ENCODE measurements at regions not wholly inside any gene's neighbourhood (a gene's known extent, or its start where the extent isn't known, plus 50 kb on each side); places are given as distances from the start of the nearest gene placed in this dataset.
"Not testable (repeated sequence)": the region's sequence is repeated elsewhere in the genome, so short reads cannot be mapped to it uniquely, and the experiment has no call there.

DNA sequence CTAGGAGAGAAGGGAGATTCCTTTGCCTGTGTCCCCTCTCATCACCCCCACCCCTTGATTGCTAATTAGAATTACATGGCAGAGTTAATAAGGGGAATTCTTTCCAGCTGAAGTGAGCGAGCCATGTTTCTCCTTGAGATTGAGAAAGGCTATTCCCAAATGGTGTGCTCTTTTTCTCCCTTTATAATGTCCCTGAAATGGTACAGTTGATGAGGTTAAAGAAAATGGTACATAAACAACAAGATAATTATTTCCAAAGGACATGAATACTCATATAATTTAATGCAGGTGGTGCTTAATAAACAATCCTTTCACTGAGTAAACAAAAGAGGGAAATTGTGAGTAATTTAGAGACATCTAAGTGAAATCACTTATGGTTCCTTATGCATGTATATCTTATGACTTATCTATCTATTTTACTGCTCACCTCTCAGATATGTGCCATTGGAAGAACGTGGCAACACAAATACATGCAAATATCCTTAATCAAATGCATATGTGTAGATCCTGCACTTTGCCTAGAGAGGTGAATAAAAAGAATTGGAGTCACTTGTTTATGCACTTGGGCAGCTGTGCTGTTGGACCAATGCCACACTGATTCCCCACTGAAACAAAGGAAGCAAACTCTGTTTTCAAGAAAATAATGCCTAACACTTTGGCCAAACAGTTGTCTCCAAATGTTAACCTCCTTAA is 106.6 kb upstream of the WDR44 start:
- H3K4me3 ChIP-seq (ENCODE audit: low read length) = no peak overlapping the region
- no peak overlapping the region for H3K27ac Mint-ChIP-seq

DNA sequence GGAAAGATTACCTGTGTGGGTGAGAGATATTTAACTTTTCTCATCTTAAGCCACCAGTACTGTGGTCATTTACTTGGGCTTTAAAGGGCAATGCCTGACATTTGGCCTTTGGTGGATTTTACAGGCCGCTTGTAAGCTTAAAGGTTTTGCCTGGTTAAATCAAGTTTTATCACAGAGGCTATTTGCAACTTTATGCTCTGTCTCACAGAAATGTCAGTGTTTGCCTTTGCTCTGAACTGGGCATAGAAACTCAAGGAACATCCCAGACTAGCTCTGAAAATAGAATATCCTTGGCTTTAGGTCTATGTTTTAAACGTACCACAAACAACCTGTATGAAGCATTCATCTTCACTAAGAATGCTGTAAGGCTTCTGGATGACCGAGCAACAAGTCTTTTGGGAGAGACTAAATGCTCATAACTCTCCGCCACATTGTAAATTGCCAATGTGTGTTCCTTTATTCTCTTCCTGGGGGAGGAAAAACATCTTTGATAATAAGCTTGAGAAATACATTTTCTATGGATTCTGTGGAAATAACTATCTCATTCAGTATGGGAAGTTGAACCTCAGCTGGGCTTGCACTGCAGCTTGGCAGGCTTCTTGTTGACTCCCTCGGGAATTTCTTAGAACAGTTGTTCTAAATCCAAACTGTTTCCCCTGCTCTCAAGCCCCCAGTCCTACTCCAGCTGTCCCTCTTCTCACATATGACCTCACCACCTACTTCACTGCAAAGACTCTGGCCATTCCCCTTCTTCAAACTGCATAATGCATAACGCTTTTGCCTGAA is 105.8 kb upstream of the WDR44 start:
- H3K9me3 Mint-ChIP-seq = peaks cover 77% of the 10 kb centered on the region
- H3K4me3 Mint-ChIP-seq = no peak overlapping the region
- Histone ChIP-seq H3K27ac (ENCODE audit: low read depth, low read length) (no peak overlapping the region), H3K36me3 (ENCODE audit: control insufficient read depth, insufficient read depth, low read length) (no peaks in the 10 kb centered on the region), H3K4me3 (ENCODE audit: low read length) (no peak overlapping the region), H3K9me3 (ENCODE audit: control insufficient read depth, low read length) (no peaks in the 10 kb centered on the region), H3K27me3 (ENCODE audit: control insufficient read depth, insufficient read depth, low read length, poor library complexity, severe bottlenecking) (no peaks in the 10 kb centered on the region), H3K9ac (ENCODE audit: extremely low read depth, low read length, poor library complexity, severe bottlenecking) (no peak overlapping the region), H3K4me1 (ENCODE audit: control insufficient read depth, insufficient read depth, low read length) (no peaks in the 10 kb centered on the region)
- no peaks in the 10 kb centered on the region for H3K4me1 Mint-ChIP-seq
- DNase-seq = no peak
- peaks cover 2% of the 10 kb centered on the region for H3K27me3 Mint-ChIP-seq (ENCODE audit: insufficient read depth)
- 89 to 94% methylated on average over 2 to 5 of the region's 6 CpGs for WGBS, 2 experiments (ENCODE audit: insufficient coverage in 1 of 2, insufficient read length in 1 of 2)
- no peak overlapping the region for H3K27ac Mint-ChIP-seq
- TF ChIP-seq, protein P1, sequence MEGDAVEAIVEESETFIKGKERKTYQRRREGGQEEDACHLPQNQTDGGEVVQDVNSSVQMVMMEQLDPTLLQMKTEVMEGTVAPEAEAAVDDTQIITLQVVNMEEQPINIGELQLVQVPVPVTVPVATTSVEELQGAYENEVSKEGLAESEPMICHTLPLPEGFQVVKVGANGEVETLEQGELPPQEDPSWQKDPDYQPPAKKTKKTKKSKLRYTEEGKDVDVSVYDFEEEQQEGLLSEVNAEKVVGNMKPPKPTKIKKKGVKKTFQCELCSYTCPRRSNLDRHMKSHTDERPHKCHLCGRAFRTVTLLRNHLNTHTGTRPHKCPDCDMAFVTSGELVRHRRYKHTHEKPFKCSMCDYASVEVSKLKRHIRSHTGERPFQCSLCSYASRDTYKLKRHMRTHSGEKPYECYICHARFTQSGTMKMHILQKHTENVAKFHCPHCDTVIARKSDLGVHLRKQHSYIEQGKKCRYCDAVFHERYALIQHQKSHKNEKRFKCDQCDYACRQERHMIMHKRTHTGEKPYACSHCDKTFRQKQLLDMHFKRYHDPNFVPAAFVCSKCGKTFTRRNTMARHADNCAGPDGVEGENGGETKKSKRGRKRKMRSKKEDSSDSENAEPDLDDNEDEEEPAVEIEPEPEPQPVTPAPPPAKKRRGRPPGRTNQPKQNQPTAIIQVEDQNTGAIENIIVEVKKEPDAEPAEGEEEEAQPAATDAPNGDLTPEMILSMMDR (conservative IDR thresholded peaks at IDR 0.05) = no peak
- no peaks in the 10 kb centered on the region for H3K36me3 Mint-ChIP-seq (ENCODE audit: low read depth)

More for the DNA sequence above, 106.6 kb upstream of the WDR44 start:
- no peak overlapping the region for H3K4me3 Mint-ChIP-seq
- WGBS, 2 experiments (ENCODE audit: insufficient coverage in 1 of 2, insufficient read length in 1 of 2) = no CpG with 5 or more reads among the region's 2 CpGs
- no peak overlapping the region for H3K27ac ChIP-seq (ENCODE audit: low read depth, low read length)
- TF ChIP-seq, protein P1 (conservative IDR thresholded peaks at IDR 0.05) = no peak
- no peaks in the 10 kb centered on the region for H3K36me3 Mint-ChIP-seq (ENCODE audit: low read depth)
- no peaks in the 10 kb centered on the region for H3K27me3 ChIP-seq (ENCODE audit: control insufficient read depth, insufficient read depth, low read length, poor library complexity, severe bottlenecking)
- no peaks in the 10 kb centered on the region for H3K4me1 ChIP-seq (ENCODE audit: control insufficient read depth, insufficient read depth, low read length)
- H3K27me3 Mint-ChIP-seq (ENCODE audit: insufficient read depth) = no peaks in the 10 kb centered on the region
- H3K36me3 ChIP-seq (ENCODE audit: control insufficient read depth, insufficient read depth, low read length) = no peaks in the 10 kb centered on the region
- H3K9ac ChIP-seq (ENCODE audit: extremely low read depth, low read length, poor library complexity, severe bottlenecking) = no peak overlapping the region
- no peaks in the 10 kb centered on the region for H3K9me3 ChIP-seq (ENCODE audit: control insufficient read depth, low read length)
- H3K4me1 Mint-ChIP-seq = no peaks in the 10 kb centered on the region
- peaks cover 69% of the 10 kb centered on the region for H3K9me3 Mint-ChIP-seq
- DNase-seq = no peak

DNA sequence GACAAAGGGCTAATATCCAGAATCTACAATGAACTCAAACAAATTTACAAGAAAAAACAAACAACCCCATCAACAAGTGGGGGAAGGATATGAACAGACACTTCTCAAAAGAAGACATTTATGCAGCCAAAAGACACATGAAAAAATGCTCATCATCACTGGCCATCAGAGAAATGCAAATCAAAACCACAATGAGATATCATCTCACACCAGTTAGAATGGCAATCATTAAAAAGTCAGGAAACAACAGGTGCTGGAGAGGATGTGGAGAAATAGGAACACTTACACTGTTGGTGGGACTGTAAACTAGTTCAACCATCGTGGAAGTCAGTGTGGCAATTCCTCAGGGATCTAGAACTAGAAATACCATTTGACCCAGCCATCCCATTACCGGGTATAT is 98.9 kb upstream of the WDR44 start:
- not testable (repeated sequence) for H3K36me3 Mint-ChIP-seq (ENCODE audit: low read depth); H3K4me3 Mint-ChIP-seq; H3K9me3 ChIP-seq (ENCODE audit: control insufficient read depth, low read length); DNase-seq; H3K36me3 ChIP-seq (ENCODE audit: control insufficient read depth, insufficient read depth, low read length); H3K4me1 ChIP-seq (ENCODE audit: control insufficient read depth, insufficient read depth, low read length); H3K4me3 ChIP-seq (ENCODE audit: low read length); H3K9ac ChIP-seq (ENCODE audit: extremely low read depth, low read length, poor library complexity, severe bottlenecking); H3K27ac ChIP-seq (ENCODE audit: low read depth, low read length); H3K4me1 Mint-ChIP-seq; H3K27ac Mint-ChIP-seq; H3K27me3 ChIP-seq (ENCODE audit: control insufficient read depth, insufficient read depth, low read length, poor library complexity, severe bottlenecking); H3K27me3 Mint-ChIP-seq (ENCODE audit: insufficient read depth)
- no CpG with 5 or more reads among the region's 2 CpGs for WGBS, 2 experiments (ENCODE audit: insufficient coverage in 1 of 2, insufficient read length in 1 of 2)
- peaks cover 52% of the 10 kb centered on the region for H3K9me3 Mint-ChIP-seq

Measured in endodermal cell (in vitro differentiated cells).